Neutrophil (primary cell): ENCODE measurements at regions not wholly inside any gene's neighbourhood (a gene's known extent, or its start where the extent isn't known, plus 50 kb on each side); places are given as distances from the start of the nearest gene placed in this dataset.

ENCODE experiments used
- H3K27ac ChIP-seq: fragments of 200-600 bp; sonication (generic); 2 replicates; pipeline ENCODE4 v1.5.1; 2016; ENCODE audit warnings: mild to moderate bottlenecking, moderate library complexity
- H3K27me3 ChIP-seq: fragments of 200-600 bp; sonication (generic); 2 replicates; pipeline ENCODE4 v1.6.0; 2016; ENCODE audit warnings: mild to moderate bottlenecking
- H3K36me3 ChIP-seq: fragments of 200-600 bp; sonication (generic); 2 replicates; pipeline ENCODE4 v1.5.1; 2017
- H3K4me1 ChIP-seq, 2 experiments: fragments of 200-600 bp in 1 of 2; sonication (generic) in 1 of 2; 1 replicate in 1 of 2; 2 replicates in 1 of 2; pipeline versions ENCODE4 v1.5.1 to v1.6.1; 2013 to 2016; ENCODE audit warnings: low read depth in 1 of 2, low read length in 1 of 2, mild to moderate bottlenecking in 1 of 2, moderate library complexity in 1 of 2; ENCODE audit not compliant: control insufficient read depth in 1 of 2, insufficient read depth in 1 of 2
- H3K4me3 ChIP-seq, 2 experiments: fragments of 200-600 bp in 1 of 2; sonication (generic) in 1 of 2; 1 replicate in 1 of 2; 2 replicates in 1 of 2; pipeline ENCODE4 v1.5.1; 2013 to 2016; ENCODE audit warnings: low read depth in 1 of 2, low read length in 1 of 2, mild to moderate bottlenecking in 1 of 2, moderate library complexity in 1 of 2
- H3K9me3 ChIP-seq: fragments of 200-600 bp; sonication (generic); 2 replicates; pipeline ENCODE4 v1.5.1; 2016
- TF ChIP-seq, protein P1 (sequence below): fragments of 200-600 bp; sonication (generic); IDR thresholded peaks from 2 replicates; pipeline ENCODE4 v1.5.1; 2016; ENCODE audit warnings: antibody characterized with exemption

DNA sequence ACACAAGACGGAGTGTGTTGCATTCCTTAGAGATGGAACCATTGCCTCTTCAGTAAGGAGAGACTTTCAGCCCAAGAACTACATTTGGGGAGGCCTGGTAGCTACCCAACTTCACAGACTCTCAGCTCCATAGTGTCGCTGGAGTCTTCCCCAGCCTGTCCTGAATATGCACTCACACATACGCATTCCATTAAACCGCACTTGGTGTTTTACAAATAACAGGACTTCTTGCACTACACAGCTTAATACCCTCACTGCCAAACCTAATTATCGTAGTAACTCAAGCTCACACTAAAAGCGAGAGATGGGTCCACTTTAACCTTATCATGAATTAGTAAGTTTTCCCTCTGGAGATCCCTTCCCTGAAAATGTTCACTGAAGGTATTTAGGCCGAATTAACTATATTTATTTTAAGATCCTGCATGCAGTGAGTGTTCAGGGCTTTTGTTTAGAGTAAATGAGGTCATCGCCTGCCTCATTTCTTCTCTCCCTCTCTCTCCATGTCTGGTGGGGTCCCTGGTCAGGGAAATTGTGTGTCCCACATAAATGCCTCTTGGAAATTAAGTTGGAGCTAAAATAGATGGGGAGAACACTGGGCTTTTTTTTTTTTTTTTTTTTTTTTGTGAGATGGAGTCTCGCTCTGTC lies 171.9 kb downstream of the FAM43A start:
- H3K4me1 ChIP-seq: peaks cover 0 to 4% of the 10 kb centered on the region in 2 experiments
- no peaks in the 10 kb centered on the region for H3K36me3 ChIP-seq
- no peaks in the 10 kb centered on the region for H3K27me3 ChIP-seq
- no peak overlapping the region for H3K4me3 ChIP-seq
- no peaks in the 10 kb centered on the region for H3K9me3 ChIP-seq
- TF ChIP-seq, protein P1, sequence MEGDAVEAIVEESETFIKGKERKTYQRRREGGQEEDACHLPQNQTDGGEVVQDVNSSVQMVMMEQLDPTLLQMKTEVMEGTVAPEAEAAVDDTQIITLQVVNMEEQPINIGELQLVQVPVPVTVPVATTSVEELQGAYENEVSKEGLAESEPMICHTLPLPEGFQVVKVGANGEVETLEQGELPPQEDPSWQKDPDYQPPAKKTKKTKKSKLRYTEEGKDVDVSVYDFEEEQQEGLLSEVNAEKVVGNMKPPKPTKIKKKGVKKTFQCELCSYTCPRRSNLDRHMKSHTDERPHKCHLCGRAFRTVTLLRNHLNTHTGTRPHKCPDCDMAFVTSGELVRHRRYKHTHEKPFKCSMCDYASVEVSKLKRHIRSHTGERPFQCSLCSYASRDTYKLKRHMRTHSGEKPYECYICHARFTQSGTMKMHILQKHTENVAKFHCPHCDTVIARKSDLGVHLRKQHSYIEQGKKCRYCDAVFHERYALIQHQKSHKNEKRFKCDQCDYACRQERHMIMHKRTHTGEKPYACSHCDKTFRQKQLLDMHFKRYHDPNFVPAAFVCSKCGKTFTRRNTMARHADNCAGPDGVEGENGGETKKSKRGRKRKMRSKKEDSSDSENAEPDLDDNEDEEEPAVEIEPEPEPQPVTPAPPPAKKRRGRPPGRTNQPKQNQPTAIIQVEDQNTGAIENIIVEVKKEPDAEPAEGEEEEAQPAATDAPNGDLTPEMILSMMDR: no peak
- H3K27ac ChIP-seq: no peak overlapping the region

DNA sequence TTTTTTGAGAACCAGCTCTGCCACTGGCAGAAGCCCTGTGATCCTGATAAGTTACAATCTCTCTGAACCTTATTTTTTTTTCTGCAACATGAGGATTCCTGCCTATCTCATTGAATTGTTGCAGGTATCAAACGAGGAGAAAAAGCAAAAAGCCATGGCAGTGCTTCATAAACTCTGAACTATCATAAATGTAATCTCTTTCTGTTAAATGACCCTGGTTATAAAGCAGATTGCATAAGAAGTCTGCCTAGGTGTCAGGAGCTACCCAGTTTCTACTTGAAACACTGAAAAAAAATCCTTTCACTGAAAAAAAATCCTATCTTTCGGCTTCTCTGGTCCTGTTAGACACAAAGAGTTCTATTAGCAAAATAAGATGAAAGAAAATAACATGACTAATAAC lies 172.7 kb downstream of the FAM43A start:
- TF ChIP-seq, protein P1: no peak
- Histone ChIP-seq H3K27me3 (no peaks in the 10 kb centered on the region), H3K4me1 (peaks cover 0 to 4% of the 10 kb centered on the region in 2 experiments), H3K4me3 (no peak overlapping the region), H3K27ac (no peak overlapping the region), H3K36me3 (no peaks in the 10 kb centered on the region), H3K9me3 (no peaks in the 10 kb centered on the region)

DNA sequence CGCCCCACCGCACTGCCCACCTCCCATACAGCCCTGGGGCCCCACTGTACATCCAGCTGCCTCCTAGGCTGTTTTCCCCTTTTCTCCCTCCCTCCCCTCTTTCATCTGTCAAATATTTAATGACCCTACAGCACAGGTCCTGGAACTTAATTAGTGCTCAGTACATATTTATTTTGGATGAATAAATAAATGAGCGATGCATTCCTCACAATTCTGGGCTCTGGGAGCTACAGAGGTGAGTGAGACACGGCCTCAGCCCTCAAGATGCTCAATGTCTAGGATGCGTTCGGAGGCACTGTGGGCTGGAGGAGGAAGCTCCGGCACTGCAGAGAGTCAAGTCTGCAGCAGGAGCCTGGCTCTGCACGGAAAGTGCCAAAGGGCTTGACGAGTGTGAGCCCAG lies 175.0 kb downstream of the FAM43A start:
- Histone ChIP-seq H3K4me3 (no peak overlapping the region), H3K27ac (no peak overlapping the region), H3K36me3 (no peaks in the 10 kb centered on the region), H3K9me3 (no peaks in the 10 kb centered on the region), H3K4me1 (no peaks in the 10 kb centered on the region), H3K27me3 (no peaks in the 10 kb centered on the region)
- TF ChIP-seq, protein P1: no peak

DNA sequence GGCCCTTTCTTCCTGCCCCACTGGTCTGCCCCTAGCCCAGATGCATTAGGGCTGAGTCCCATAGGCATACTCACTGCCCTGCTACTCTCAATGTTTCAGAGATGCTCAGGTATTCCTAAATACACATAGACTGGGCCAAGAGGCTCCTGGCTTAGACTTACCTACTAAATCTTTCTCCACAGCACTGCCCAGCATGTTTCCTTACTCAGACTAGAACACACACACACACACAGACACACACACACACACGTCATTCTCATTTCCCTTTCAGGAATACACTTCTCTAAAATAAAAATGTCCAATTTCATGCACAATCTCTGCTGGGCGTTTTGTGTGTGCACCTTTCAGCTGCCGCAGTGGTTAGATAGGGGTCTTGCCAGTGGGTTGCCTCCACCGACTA lies 175.7 kb downstream of the FAM43A start:
- no peak overlapping the region for H3K27ac ChIP-seq
- H3K36me3 ChIP-seq: no peaks in the 10 kb centered on the region
- TF ChIP-seq, protein P1: no peak
- H3K9me3 ChIP-seq: no peaks in the 10 kb centered on the region
- H3K4me3 ChIP-seq: no peak overlapping the region
- no peaks in the 10 kb centered on the region for H3K27me3 ChIP-seq
- no peaks in the 10 kb centered on the region for H3K4me1 ChIP-seq

DNA sequence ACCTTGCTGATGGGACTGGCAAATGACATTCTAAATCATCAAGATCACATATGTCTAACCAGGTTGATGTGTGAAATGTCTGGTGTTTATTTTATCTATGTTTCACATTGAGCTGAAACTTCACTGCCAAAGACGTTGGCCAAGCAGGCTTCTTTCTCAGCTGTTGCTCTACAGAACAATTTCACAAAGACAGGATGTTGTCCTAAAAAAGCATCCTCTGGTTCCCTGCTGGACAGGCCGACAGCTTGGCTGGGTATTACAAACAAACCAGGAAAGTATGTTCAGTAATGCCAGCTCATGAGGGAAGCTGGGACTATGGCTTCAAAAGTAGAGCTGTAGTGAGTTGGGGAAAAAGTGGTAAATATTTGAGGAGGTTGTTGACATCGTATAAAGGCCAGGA lies 179.4 kb downstream of the FAM43A start:
- H3K27me3 ChIP-seq: peaks cover 11% of the 10 kb centered on the region
- H3K27ac ChIP-seq: no peak overlapping the region
- H3K36me3 ChIP-seq: no peaks in the 10 kb centered on the region
- no peaks in the 10 kb centered on the region for H3K4me1 ChIP-seq
- H3K4me3 ChIP-seq: no peak overlapping the region
- no peaks in the 10 kb centered on the region for H3K9me3 ChIP-seq
- TF ChIP-seq, protein P1: no peak
